Muscle of leg (tissue), 3 donors: ENCODE measurements at regions not wholly inside any gene's neighbourhood (a gene's known extent, or its start where the extent isn't known, plus 50 kb on each side); places are given as distances from the start of the nearest gene placed in this dataset.

Experiments
- DNase-seq: peaks from one replicate; pipeline ENCODE4 v3.0.0; 2013
- H3K27ac ChIP-seq: one replicate; pipeline ENCODE4 v1.5.1; 2013; ENCODE audit warnings: mild to moderate bottlenecking, low read length, control low read depth
- H3K27me3 ChIP-seq: one replicate; pipeline ENCODE4 v1.6.1; 2013; ENCODE audit warnings: low read length; ENCODE audit not compliant: control insufficient read depth, insufficient read depth
- H3K36me3 ChIP-seq: one replicate; pipeline ENCODE4 v1.6.1; 2013; ENCODE audit warnings: low read length; ENCODE audit not compliant: control insufficient read depth, insufficient read depth
- H3K4me1 ChIP-seq: one replicate; pipeline ENCODE4 v1.6.1; 2013; ENCODE audit warnings: low read length; ENCODE audit not compliant: control insufficient read depth, insufficient read depth
- H3K4me3 ChIP-seq: one replicate; pipeline ENCODE4 v1.5.1; 2013; ENCODE audit warnings: low read length, control low read depth
- H3K9me3 ChIP-seq: replicated peaks from 2 replicates; pipeline ENCODE4 v1.6.1; 2013; ENCODE audit warnings: low read depth, low read length; ENCODE audit not compliant: control insufficient read depth
- WGBS: methylation state at CpG from one replicate; pipeline ENCODE4 v1.1.5; 2013; ENCODE audit warnings: missing lambda C conversion rate; ENCODE audit not compliant: insufficient coverage; 5-methylcytosine and 5-hydroxymethylcytosine counted together

DNA sequence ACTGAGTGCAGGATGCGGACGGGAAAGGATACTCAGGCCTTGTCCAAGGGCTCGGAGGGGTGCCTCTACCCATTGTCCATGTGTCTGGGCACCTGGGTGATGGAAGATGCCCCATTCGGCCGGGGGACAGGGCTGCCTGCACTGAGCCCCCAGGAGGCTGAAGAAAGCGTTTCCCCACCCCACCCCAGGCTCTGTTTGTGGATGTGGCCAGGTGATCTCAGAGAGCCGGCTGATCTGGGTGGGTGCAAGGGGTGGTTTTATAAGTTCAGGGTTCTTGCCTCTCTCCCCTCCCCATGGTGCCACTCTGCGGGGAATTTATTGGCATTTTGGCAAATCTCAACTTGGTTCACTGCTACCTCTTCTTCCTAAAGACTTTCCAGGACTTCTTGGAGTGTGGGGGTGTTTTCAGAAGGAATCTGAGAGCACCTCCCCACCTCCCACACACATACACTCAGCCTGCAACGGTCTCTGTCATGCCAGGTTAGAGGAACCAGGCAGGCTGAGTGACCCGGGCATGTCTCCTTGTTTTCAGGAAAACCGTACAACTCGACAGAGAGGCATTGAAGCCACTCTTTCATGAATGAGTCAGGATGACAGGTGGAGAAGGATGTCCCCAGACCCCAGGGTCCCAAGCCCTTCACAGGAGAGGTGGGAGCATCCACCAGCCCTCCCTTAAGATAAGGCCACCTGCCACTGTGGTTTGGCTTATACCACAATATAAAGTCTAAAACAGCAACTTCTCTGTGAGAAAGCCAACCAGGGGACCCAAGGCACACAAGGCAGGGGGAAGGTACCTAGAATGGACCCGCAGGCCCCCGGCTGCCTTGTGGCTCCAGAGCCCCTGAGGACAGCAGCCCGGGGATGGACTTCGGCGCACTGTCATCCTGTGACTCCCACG lies 174.9 kb downstream of the ETS2 start:
- H3K27ac ChIP-seq: no peak overlapping the region
- H3K4me3 ChIP-seq: no peak overlapping the region
- peaks cover 2% of the 10 kb centered on the region for H3K27me3 ChIP-seq
- DNase-seq: no peak
- no peaks in the 10 kb centered on the region for H3K36me3 ChIP-seq
- no peaks in the 10 kb centered on the region for H3K9me3 ChIP-seq
- peaks cover 15% of the 10 kb centered on the region for H3K4me1 ChIP-seq
- 84% methylated on average over 11 of the region's 18 CpGs for WGBS

DNA sequence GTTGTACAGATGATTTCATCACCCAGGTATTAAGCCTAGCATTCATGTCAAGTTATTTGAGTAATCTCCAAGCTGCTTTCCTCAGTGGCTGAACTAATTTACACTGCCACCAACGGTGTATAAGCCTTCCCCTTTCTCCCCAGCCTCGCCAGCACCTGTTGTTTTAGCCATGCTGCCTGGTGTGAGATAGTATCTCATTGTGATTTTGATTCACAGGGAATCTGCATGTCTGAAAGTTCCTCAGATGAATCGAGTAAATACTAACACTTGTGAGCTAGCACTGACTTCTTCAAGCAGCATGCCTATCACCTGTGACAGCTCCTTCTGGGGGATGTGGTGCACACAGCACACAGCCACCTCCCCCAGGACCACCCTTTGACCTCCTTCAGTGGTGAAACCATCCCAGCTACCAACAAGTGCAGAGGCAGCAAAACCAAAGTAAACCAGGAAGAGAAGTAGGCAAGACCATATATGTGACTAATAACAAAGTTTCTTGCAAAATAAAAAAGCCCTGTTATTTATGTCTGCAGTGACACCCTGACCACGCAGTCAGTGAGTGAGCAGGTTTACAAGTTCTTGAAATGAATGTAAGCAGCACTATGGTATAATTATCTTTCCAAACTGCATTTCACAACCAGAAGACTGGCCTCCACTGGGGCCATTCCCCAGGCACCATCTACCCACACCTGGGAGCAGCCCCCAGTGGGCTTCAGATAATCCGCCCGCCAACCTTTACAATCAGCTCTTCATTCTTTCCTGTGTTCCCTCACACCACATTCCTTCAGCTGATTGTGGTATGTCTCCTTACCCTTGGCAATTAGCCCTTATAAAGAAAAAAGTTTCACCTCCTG lies 173.8 kb downstream of the ETS2 start:
- no peaks in the 10 kb centered on the region for H3K36me3 ChIP-seq
- H3K27ac ChIP-seq: no peak overlapping the region
- H3K9me3 ChIP-seq: no peaks in the 10 kb centered on the region
- WGBS: 94% methylated on average over 2 of the region's 6 CpGs
- H3K27me3 ChIP-seq: peaks cover 2% of the 10 kb centered on the region
- no peak for DNase-seq
- peaks cover 3% of the 10 kb centered on the region for H3K4me1 ChIP-seq
- no peak overlapping the region for H3K4me3 ChIP-seq

DNA sequence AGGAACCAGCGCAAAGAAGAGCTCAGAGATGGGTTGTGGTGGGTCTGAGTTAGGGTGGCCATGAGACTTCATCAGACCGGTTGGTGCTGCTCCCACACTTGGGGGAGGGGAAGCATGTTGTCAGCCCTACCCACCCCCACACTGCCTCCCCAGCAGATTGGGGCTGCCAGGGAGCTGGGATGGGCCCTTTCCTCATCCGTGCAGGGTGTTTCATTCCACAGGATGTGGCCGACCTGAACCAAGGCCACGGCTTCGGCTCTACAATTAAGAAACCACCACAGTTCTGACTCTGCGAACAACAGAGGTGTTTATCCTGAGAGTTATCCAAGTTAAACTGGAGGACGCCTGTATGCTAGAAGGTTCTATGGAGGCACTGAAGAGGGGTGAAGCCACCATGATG lies 171.2 kb downstream of the ETS2 start:
- Histone ChIP-seq H3K27ac (no peak overlapping the region), H3K27me3 (peaks cover 2% of the 10 kb centered on the region), H3K9me3 (no peaks in the 10 kb centered on the region), H3K4me1 (no peaks in the 10 kb centered on the region), H3K4me3 (no peak overlapping the region), H3K36me3 (no peaks in the 10 kb centered on the region)
- no peak for DNase-seq
- 83% methylated on average over 1 of the region's 8 CpGs for WGBS

DNA sequence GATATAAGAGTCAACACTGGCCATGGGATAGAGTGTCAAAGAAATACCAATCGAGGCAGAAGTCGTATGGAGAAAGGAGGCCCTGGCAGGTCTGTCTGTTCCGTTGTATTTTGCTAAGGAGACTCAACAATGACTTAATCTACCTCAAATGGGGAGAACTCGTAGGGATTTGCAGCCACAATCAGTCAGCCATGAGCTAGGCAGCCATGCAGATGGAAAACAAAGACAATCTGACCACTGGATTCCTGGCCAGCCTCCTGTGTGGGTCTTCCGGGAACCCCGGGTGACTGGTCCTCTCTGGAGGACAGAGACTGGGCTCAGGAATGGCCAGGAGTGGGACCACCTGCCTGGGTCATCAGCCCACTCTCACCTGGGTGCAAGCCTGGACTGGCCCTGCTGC lies 167.8 kb downstream of the ETS2 start:
- Histone ChIP-seq H3K27ac (no peak overlapping the region), H3K4me3 (no peak overlapping the region), H3K36me3 (no peaks in the 10 kb centered on the region), H3K9me3 (no peaks in the 10 kb centered on the region), H3K4me1 (no peaks in the 10 kb centered on the region), H3K27me3 (no peaks in the 10 kb centered on the region)
- no peak for DNase-seq
- 80% methylated on average over 6 of the region's 6 CpGs for WGBS

DNA sequence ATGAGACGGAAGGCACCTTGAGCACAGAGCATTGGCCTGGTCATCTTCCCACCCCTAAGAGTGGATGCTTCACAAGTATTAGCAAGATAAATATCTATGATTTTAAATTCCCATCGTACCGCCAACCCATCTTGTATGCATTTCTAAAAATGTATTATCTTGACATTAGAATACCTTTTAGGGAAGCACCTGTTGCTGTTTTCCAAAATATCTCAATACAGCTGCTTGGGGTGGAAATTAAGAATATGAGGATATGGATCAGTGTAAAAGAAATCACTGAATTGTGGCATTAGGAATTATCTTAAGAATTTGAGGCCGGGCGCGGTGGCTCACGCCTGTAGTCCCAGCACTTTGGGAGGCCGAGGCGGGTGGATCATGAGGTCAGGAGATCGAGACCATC lies 166.3 kb downstream of the ETS2 start:
- H3K27ac ChIP-seq: no peak overlapping the region
- no peaks in the 10 kb centered on the region for H3K9me3 ChIP-seq
- no peak for DNase-seq
- no peaks in the 10 kb centered on the region for H3K36me3 ChIP-seq
- H3K27me3 ChIP-seq: no peaks in the 10 kb centered on the region
- no CpG with 5 or more reads among the region's 10 CpGs for WGBS
- H3K4me3 ChIP-seq: no peak overlapping the region
- no peaks in the 10 kb centered on the region for H3K4me1 ChIP-seq

DNA sequence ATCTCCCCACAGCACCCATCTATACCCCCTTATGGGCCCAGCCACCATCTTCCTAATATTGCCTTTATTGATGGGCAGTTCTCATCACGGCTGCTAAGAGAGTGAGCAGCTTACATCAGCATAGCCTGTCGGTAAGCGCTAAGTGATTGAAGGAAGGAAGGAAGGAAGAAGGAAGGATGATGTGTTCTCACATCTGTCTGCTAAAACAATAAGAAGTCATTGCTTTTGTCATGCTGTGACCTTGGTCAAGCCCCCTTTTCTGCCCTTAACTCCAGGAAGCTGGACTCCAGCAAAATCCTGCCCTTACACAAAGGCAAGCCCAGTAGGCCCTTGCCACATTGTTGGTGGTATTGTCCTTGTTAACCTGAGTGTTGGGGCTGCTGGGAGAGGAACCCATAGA lies 165.0 kb downstream of the ETS2 start:
- WGBS: no CpG with 5 or more reads among the region's 3 CpGs
- Histone ChIP-seq H3K36me3 (no peaks in the 10 kb centered on the region), H3K27ac (no peak overlapping the region), H3K9me3 (no peaks in the 10 kb centered on the region), H3K4me3 (no peak overlapping the region), H3K4me1 (peaks cover 6% of the 10 kb centered on the region), H3K27me3 (no peaks in the 10 kb centered on the region)
- DNase-seq: no peak

DNA sequence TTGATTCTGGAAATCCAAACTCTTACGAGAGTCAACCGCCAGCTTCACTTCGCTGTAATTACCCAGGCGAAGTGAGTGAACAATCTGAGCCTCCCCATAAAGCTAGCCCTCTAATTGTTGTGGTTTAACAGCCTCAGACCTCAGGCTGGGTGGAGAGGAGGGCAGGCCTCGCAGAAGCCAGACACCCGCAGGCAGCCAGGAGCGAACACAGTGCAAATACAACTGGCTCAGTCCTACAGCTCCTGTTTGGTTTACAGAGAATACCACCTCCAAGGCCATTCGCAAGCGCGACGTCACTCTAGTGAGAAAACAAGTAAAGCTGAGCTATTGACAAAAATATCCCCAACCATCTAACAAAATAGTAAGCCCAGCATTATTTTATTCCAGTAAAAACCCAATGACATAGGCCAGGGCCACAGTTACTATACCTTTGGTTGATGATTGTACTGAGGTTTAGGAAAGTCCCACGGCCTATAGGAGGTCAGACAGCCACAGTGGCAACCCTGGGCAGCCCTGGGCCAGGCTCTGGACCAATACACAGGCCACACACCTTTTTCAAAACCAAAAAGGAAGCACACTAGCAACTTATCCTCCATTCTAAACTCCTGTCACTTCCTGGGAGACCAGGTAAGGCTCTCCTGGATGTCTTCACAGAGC lies 163.3 kb downstream of the ETS2 start:
- Histone ChIP-seq H3K9me3 (no peaks in the 10 kb centered on the region), H3K4me3 (no peak overlapping the region), H3K27ac (no peak overlapping the region), H3K36me3 (no peaks in the 10 kb centered on the region), H3K4me1 (peaks cover 9% of the 10 kb centered on the region), H3K27me3 (no peaks in the 10 kb centered on the region)
- DNase-seq: no peak
- whole genome bisulfite sequencing: 69% methylated on average over 8 of the region's 12 CpGs

DNA sequence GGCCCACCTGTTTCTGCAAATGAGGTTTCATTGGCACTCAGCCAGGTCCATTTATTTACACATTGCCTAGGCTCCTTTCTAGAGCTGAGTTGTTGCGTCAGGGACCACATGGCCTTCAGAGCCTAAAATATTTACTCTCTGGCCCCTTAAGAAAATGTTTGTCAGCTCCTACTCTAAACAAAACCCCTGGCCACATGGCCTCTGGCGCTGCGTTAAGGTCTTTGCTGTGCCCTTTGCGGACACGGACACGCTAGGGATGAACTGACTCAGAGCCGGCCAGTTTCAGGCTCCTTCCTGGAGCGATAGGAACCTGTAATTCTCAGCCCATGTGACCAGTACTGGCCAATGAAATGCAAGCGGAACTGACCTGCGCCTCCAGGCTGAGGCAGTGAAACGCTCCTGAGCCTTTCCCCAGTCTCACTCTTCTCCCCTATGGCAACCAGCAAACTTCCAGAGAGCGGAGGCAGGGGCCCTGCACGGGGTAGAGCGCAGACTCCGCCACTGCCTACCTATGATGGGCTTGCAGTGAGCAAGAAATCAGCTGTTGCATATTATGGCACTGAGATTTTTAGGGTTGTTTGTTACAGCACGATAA lies 160.3 kb downstream of the ETS2 start:
- 30% methylated on average over 15 of the region's 16 CpGs for WGBS
- H3K27ac ChIP-seq: peak overlapping the region; percentile 38

DNA sequence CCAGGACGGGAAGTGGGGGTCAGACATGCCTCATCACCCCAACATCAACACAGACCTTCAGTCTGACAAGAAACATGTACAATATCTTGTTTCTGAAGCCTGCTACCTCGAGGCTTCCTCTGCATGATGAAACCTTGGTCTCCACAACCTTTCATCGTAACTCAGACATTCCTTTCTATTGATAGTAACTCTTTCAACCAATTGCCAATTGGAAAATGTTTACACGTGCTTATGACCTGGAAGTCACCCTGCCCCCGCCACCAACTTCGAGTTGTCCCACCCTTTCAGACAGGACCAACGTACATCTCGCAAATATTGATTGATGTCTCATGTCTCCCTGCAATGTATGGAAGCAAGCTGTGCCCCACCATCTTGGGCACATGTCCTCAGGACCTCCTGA lies 159.5 kb downstream of the ETS2 start:
- no peak overlapping the region for H3K27ac ChIP-seq
- no peaks in the 10 kb centered on the region for H3K36me3 ChIP-seq
- H3K9me3 ChIP-seq: peaks cover 6% of the 10 kb centered on the region
- H3K27me3 ChIP-seq: no peaks in the 10 kb centered on the region
- no peak overlapping the region for H3K4me3 ChIP-seq
- H3K4me1 ChIP-seq: peaks cover 9% of the 10 kb centered on the region
- no peak for DNase-seq
- WGBS: 62% methylated on average over 8 of the region's 8 CpGs

More for the DNA sequence above, 160.3 kb downstream of the ETS2 start:
- H3K36me3 ChIP-seq: no peaks in the 10 kb centered on the region
- H3K9me3 ChIP-seq: peaks cover 6% of the 10 kb centered on the region
- no peak overlapping the region for H3K4me3 ChIP-seq
- H3K27me3 ChIP-seq: no peaks in the 10 kb centered on the region
- peak; percentile 42 for DNase-seq
- peaks cover 9% of the 10 kb centered on the region for H3K4me1 ChIP-seq
